WERI-Rb-1 (cell line): ENCODE measurements at regions not wholly inside any gene's neighbourhood (a gene's known extent, or its start where the extent isn't known, plus 50 kb on each side); places are given as distances from the start of the nearest gene placed in this dataset.

Experiments
- DNase-seq: peaks from one replicate; pipeline ENCODE4 v3.0.0-alpha.2; 2020
- H3K27ac ChIP-seq: fragments of 250-450 bp; sonication (Bioruptor Pico); 2 replicates; pipeline ENCODE4 v1.5.1; 2020; ENCODE audit warnings: mild to moderate bottlenecking, moderate library complexity
- H3K27me3 ChIP-seq: fragments of 250-450 bp; sonication (Bioruptor Pico); 2 replicates; pipeline ENCODE4 v1.5.1; 2021; ENCODE audit warnings: mild to moderate bottlenecking, low read depth, moderate library complexity; ENCODE audit not compliant: insufficient read depth, severe bottlenecking
- H3K36me3 ChIP-seq: fragments of 250-450 bp; sonication (Bioruptor Pico); 2 replicates; pipeline ENCODE4 v1.5.1; 2020; ENCODE audit warnings: mild to moderate bottlenecking, moderate library complexity
- H3K4me3 ChIP-seq: 2 replicates; pipeline ENCODE4 v1.5.1; 2011; ENCODE audit warnings: low read depth, mild to moderate bottlenecking, control low read depth, low read length
- H3K9me3 ChIP-seq: fragments of 250-450 bp; sonication (Bioruptor Pico); 2 replicates; pipeline ENCODE4 v1.5.1; 2021; ENCODE audit warnings: mild to moderate bottlenecking, moderate library complexity; ENCODE audit not compliant: severe bottlenecking
- TF ChIP-seq, protein P1 (sequence below): IDR thresholded peaks from 2 replicates; pipeline ENCODE4 v1.5.1; 2011; ENCODE audit warnings: low read depth, mild to moderate bottlenecking, control low read depth, inconsistent platforms, low read length

GRCh38 chr14:66225337-66225736, 260.8 kb upstream of the CCDC196 start:
- Histone ChIP-seq H3K27me3 (no peaks in the 10 kb centered on the region), H3K9me3 (no peaks in the 10 kb centered on the region), H3K27ac (no peak overlapping the region), H3K36me3 (no peaks in the 10 kb centered on the region), H3K4me3 (no peak overlapping the region)
- TF ChIP-seq, protein P1, sequence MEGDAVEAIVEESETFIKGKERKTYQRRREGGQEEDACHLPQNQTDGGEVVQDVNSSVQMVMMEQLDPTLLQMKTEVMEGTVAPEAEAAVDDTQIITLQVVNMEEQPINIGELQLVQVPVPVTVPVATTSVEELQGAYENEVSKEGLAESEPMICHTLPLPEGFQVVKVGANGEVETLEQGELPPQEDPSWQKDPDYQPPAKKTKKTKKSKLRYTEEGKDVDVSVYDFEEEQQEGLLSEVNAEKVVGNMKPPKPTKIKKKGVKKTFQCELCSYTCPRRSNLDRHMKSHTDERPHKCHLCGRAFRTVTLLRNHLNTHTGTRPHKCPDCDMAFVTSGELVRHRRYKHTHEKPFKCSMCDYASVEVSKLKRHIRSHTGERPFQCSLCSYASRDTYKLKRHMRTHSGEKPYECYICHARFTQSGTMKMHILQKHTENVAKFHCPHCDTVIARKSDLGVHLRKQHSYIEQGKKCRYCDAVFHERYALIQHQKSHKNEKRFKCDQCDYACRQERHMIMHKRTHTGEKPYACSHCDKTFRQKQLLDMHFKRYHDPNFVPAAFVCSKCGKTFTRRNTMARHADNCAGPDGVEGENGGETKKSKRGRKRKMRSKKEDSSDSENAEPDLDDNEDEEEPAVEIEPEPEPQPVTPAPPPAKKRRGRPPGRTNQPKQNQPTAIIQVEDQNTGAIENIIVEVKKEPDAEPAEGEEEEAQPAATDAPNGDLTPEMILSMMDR = no peak
- DNase-seq = no peak

GRCh38 chr14:66228267-66228970, 257.8 kb upstream of the CCDC196 start:
- H3K36me3 ChIP-seq = no peaks in the 10 kb centered on the region
- DNase-seq = no peak
- TF ChIP-seq, protein P1 = no peak

DNA sequence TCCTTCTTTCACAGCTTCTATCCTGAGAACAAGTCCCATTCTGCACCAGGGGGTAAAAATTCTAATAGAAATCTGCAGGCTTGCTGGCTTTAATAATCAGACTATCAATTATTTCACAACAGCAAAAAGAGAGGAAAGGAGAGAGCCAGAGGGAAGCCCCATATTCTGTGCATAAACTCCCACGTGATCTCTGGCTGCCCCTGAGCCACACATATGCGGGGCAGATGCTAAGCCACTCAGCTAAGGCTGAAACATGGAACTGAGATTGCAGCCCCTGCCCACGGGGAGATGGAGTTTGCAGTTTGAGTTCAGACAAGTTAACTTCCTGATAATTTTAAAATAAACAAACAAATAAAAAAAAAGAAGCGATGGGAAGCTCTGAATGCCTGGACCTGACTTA, 254.4 kb upstream of the CCDC196 start:
- DNase-seq = no peak
- no peak overlapping the region for H3K27ac ChIP-seq
- no peaks in the 10 kb centered on the region for H3K9me3 ChIP-seq
- no peaks in the 10 kb centered on the region for H3K36me3 ChIP-seq
- TF ChIP-seq, protein P1 = no peak
- H3K27me3 ChIP-seq = no peaks in the 10 kb centered on the region
- H3K4me3 ChIP-seq = no peak overlapping the region

More at GRCh38 chr14:66228267-66228970, 257.8 kb upstream of the CCDC196 start:
- Histone ChIP-seq H3K9me3 (no peaks in the 10 kb centered on the region), H3K27ac (no peak overlapping the region), H3K4me3 (no peak overlapping the region), H3K27me3 (no peaks in the 10 kb centered on the region)

DNA sequence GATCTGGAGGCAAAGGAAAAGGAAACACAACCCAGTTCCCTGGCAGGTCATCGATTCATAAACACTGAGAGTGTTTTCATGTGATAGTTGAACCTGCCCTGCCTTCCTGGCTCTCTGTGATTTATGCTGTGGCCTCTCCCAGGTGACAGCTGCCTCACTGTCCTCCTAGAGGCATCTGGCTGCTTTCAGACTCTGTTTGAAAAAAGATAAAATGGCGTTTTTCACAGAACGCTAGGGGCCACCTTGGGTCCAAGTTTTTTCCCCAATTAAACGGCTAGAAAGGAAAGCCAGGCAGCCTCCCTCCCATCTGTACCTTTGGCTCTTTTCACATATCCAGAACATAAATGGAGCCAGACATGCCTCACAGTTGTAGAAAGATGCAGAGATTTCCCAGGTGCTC, 252.6 kb upstream of the CCDC196 start:
- no peaks in the 10 kb centered on the region for H3K36me3 ChIP-seq
- peak; percentile 68 for DNase-seq
- H3K4me3 ChIP-seq = peak overlapping the region; percentile 9
- H3K9me3 ChIP-seq = no peaks in the 10 kb centered on the region
- no peaks in the 10 kb centered on the region for H3K27me3 ChIP-seq
- H3K27ac ChIP-seq = peak overlapping the region; percentile 86
- TF ChIP-seq, protein P1 = no peak

DNA sequence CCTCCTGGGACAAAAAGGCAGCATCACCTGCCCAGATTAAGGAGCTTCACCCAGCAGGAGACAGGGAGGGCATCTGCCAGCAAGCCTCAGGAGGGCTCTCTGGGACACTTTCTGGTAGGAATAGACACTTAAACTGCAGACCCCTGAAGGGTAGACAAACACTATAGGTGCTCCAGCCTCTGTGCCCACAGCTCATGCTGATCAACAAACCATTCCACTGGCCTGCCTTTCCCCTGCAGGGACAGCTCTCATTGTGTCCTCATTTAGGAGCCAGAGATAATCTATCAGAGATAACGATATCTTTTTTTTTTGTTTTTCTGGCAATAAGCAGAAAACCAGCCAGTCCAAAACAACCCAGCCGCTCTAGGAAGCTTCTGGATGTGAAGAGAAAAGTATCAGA, 251.8 kb upstream of the CCDC196 start:
- no peaks in the 10 kb centered on the region for H3K27me3 ChIP-seq
- peak overlapping the region; percentile 86 for H3K27ac ChIP-seq
- H3K9me3 ChIP-seq = no peaks in the 10 kb centered on the region
- no peaks in the 10 kb centered on the region for H3K36me3 ChIP-seq
- H3K4me3 ChIP-seq = peak overlapping the region; percentile 10; the same call in 1 of the 2 replicates
- TF ChIP-seq, protein P1 = no peak
- no peak for DNase-seq

DNA sequence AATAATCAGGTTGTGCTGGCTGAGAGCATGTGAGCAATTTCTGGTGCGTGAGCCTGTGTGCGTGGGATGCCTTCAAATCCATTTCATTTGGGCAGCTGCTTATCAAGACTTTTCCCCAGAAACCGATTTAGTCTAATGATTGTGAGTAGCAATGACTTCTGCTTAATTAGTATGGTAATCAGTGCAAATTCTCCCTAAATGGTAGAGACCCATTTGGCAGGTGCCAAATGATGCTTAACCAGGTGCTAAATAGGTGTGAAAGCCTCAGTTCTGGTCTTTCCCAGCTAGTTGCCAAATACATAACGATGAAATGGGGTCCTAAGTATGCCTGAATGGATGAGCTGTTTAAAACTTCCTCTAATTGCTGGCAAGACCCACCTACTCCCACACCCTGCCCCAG, 248.4 kb upstream of the CCDC196 start:
- TF ChIP-seq, protein P1 = no peak

More for the DNA sequence above, 248.4 kb upstream of the CCDC196 start:
- H3K9me3 ChIP-seq = no peaks in the 10 kb centered on the region
- no peaks in the 10 kb centered on the region for H3K27me3 ChIP-seq
- no peak overlapping the region for H3K4me3 ChIP-seq
- H3K27ac ChIP-seq = no peak overlapping the region
- DNase-seq = no peak
- H3K36me3 ChIP-seq = no peaks in the 10 kb centered on the region
